Occipital lobe (tissue), 1 donor: ENCODE measurements at regions not wholly inside any gene's neighbourhood (a gene's known extent, or its start where the extent isn't known, plus 50 kb on each side); places are given as distances from the start of the nearest gene placed in this dataset.

Source experiments
- DNase-seq: peaks from one replicate; lab custom pipeline; 2025; lab: John Stamatoyannopoulos, UW

DNA sequence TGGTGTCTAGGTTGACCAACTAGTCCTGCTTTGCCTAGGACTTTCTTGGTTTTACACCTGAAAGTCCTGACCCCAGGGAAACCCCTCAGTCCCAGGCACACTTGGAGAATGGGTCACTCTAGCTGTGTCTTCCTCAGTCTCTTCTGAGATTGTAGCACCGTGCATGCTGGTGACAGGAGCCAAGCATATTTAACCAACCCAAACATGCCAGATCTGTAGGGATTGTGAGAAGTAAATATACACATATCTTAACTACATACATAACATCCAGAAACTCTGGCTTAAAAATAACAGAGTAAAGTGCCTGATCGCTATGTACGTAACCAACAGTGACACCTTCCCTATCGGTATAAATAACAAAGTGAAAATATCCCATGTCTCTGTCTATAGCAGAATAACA lies 158.1 kb downstream of the HAPSTR1 start:
- no peak for DNase-seq

GRCh38 chr16:9251026-9251425 lies 159.6 kb downstream of the HAPSTR1 start:
- no peak for DNase-seq

- no peak for DNase-seq
Observed at GRCh38 chr16:9254863-9255262, 163.4 kb downstream of the HAPSTR1 start.

DNA sequence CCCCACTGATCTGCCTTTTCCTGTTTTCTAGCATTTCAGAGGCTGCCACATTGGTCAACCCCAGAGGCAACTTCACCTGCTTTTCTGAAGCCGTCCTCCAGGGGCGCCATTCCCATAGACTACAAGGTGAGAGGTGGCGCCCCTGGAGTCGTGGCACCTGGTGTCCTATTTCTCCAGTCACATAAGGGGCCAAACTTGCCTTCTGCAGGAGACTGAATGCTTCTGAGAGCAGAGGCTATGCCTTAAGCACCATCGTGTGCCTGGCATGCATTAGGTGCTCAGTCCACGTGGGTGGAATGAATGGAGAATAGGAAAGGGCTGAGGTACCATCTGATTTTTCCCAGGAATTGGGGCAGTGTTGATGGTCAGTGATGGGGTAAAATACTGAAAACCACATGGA lies 164.8 kb downstream of the HAPSTR1 start:
- no peak for DNase-seq

GRCh38 chr16:9257843-9258242 lies 166.4 kb downstream of the HAPSTR1 start:
- DNase-seq: no peak

DNA sequence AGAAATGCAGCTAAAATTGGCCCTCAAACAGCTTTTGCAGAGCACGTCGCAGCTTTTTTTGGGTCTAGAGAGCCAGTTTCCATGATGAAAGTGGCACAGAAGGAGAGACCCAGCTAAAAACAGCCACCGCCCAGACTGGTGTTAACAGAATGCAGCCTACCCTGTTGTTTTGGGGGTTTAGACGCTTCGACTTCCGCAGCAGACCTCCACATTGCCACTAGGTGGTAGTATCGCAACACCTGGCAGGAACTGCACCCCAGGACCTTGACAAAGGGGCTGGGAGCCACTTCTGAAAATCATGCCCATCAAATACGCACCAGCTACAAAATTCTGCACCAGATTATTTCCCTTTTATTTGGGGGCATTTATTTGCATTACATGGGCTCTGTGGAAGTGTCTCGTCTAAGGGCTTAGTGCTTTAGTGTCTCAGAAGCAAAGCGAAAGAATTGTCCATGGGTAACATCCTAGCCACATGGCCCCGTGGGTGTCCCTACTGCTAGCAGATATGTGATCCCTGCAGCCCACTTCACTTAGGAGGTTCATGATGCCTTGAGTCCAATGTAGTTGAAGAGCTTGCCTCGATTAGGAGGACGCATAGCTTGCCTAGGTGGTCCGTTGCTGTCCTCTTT lies 167.1 kb downstream of the HAPSTR1 start:
- DNase-seq: peak; percentile 61

GRCh38 chr16:9259914-9260608 lies 168.6 kb downstream of the HAPSTR1 start:
- no peak for DNase-seq

DNA sequence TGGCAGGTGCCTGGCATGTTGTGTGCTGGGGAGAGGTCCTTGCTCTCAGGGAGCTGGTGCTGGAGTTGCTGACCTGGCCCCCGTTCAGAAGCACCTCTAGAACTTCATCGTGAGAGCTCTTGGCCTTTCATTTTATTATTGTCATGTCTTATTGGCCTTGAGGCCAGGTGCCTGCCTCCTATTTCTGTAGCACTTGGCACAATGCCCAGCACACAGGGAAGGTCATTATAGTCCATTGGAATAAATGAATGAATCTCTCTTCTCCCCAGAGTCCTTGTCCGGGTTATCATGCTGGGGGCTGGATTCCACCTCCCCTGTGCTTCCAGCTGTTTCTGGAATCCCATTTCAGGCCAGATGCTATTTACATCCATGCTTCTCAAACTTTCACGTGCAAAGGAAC lies 169.2 kb downstream of the HAPSTR1 start:
- DNase-seq: no peak

DNA sequence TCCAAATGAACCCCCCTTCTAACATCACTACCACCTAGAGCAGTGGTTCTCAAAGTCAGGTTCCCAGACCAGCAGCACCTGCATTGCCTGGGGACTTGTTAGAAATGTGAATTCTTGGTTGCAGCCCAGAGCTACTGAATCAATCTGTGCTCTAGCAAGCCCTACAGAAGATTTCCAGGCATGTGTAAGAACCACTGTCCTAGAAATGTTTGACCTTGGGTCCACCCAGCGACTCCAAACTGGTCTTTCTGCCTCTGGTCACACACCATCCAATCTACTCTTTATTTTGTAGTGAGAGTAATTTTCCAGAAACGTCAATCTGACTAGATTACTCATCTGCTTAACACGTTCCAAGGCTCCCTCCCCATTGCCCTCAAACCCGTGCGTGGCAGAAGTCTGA lies 169.9 kb downstream of the HAPSTR1 start:
- DNase-seq: no peak

DNA sequence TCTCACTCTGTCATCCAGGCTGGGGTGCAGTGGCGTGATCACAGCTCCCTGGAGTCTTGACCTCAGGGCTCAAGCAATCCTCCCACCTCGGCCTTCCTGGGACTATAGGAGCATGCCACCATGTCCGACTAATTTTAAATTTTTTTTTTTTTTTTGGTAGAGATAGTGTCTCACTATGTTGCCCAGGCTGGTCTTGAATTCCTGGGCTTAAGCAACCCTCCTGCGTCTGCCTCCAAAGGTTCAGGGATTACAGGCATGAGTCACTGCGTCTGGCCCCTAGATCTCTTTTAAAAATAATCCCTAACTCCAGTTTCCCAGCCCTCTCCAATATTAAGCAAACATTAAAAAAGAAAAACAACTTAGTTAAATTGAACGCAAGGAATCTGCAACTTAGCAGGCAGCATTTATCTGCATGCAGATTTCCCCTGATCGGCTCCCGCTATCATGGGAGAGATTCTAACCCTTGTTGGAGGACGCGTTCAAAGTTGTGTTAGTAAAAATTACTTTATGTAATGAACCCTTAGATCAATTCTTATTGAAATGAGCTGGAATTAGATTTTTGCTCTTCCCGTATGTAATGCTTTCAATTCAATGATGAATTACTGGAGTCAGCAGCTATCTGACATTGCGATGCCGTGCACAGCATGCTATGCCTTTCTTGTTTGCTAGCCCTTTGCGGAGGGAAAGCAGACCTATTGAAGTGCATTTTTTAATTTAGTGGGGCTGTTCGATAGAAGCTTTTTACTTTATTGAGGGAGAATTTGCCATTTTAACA lies 171.7 kb downstream of the HAPSTR1 start:
- DNase-seq: no peak

- DNase-seq: no peak
Observed at GRCh38 chr16:9264067-9264466, 172.6 kb downstream of the HAPSTR1 start.

DNA sequence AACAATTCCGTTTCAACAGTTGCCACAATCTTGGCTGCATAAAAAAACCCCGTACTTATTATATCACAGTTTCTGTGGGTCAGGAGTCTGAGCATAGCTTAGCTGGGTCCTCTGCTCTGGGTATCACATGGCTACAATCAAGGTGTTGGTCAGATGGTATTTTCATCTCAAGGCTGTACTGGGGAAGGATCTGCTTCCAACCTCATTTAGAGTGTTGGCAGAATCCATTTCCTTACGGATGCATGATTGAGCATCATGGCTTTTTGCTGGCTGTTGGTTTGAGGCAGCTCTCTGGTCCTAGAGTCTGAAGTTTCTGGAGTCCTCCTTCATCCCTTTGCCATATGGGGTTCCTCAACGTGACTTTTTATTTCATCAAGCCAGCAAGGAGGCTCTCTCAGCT lies 177.0 kb downstream of the HAPSTR1 start:
- DNase-seq: no peak

DNA sequence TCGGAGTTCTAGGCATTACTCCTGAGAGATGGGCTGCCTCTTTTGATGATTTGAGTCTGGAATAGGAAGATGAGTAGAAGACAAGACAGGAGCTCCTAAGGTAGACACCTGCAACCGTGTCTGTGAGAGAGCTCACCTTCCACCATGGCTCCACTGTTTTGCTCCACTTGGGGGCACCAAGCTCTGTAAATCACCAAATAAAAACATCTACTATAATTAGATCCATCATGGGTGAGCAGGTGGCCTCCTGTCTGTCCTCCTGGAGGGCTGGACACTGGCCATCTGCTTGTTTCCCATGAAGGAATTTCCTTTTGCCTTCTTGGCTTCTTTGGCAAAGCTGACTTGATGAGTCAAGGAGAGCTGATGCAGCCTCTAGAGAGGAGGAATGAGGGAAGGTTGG lies 179.0 kb downstream of the HAPSTR1 start:
- DNase-seq: no peak

- no peak for DNase-seq
Observed at GRCh38 chr16:9270941-9271340, 179.5 kb downstream of the HAPSTR1 start.

DNA sequence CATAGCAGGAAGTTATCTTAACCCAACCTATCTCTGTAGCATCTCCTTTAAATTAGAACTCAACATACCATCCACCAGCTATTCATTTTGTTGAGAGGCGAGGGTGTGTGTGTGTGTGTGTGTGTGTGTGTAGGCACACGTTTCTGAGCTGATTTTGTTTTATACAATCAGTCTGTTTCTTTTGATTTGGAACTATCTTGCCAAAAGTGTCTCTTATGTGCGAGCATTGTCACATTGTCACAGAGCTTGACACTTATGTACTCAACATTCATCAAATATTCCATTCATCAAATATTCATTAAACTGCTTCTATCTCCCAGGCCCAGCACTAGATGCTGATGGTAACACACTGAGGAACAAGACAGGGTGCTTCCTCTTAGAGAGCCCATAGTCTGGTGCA lies 180.4 kb downstream of the HAPSTR1 start:
- DNase-seq: no peak

DNA sequence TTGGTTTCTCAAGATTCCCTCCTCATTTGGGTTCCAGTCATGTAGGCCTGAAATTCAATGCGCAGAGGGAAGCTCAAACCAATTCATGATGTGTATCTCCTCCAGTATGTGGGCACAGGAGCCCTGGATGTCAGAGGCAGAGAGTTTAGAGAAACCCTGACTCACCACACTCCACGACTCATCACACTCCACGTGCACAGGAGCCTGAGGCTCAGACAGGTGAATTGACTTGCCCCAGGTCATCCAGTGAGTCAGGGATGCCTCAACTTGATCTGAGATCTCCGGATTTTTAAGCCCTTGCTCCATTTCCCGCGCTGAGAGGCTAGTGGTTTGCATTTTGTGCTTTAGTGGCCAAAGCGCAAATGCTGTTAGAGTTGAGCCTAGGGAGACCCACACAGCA lies 183.9 kb downstream of the HAPSTR1 start:
- no peak for DNase-seq

DNA sequence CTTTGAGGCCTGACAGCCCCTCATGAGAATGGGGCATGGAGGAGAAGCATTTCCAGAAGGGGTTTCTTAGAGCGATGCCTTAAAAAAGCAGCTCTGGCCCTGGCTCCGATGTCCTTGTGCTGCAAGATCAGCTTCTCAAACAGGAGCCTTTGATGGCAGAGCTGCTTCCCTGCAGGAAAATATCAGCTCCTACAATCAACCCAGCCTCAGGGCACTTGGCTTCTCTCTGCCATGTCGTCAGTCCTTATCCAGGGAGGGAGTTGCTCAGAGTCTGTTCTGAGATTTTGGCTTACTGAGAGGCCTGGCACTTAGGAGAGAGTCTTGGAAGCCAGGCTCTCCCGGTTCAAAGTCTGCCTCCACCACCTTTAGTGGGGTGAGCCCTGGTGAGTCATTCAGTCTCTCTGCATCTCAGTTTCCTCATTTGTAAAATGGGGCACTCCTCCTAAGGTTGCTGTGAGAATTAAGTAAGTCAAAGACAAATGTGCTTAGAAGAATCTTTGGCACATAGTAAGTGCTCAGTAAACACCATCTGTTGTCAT lies 184.4 kb downstream of the HAPSTR1 start:
- DNase-seq: no peak

GRCh38 chr16:9279291-9280068 lies 188.0 kb downstream of the HAPSTR1 start:
- no peak for DNase-seq

DNA sequence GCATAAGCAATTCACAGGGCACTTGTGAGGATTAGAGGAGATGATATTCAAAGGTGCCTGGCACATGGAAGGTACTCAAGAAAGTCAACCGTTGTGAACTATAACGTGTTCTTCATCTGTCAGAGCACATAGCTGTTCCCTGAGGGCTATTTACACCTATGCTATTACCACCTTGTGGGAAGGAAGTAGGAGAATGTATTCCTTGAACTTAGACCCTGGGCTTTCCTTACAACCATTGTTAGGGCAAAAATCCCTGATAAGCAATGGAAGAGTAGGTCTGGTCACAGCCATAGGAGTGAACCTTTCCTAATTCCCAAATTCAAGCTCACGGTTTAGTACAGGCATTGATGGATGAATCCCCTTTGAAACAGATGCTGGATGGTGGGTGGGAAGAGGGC lies 188.6 kb downstream of the HAPSTR1 start:
- no peak for DNase-seq

DNA sequence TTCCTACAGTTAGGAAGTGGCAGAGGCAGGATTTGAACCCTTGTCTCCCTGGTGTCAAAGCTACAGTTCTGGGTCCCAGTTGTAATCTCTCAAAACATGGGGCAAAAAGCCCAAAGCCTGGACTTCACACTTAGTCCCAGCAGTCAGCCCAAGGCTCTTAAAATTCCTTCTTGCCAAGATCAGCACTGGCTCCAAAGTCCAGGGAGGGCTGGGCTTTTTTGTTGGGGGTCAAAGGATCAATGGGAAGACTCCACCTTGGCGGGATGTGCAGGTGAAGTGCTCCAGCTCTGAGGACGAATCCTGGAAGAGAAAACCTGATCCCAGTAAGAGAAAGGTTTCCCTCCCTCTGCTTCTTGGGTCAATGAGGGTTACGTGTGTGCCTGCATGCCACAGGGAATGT lies 195.5 kb downstream of the HAPSTR1 start:
- no peak for DNase-seq

GRCh38 chr16:9296271-9296590 lies 204.8 kb downstream of the HAPSTR1 start:
- DNase-seq: no peak
